Peyer's patch (tissue), 4 donors: ENCODE measurements at regions not wholly inside any gene's neighbourhood (a gene's known extent, or its start where the extent isn't known, plus 50 kb on each side); places are given as distances from the start of the nearest gene placed in this dataset.

ENCODE experiments used
- POLR2A ChIP-seq, 2 donors: fragments of 450-650 bp; IDR thresholded peaks; one replicate each; pipeline ENCODE4 v1.5.1; 2017; ENCODE audit warnings: antibody characterized with exemption in 2 of 2, mild to moderate bottlenecking in 2 of 2, moderate library complexity in 2 of 2
- TF ChIP-seq, protein P1 (sequence below), 6 experiments: fragments of 450-650 bp in 4 of 6; fragments of 200-600 bp in 2 of 6; sonication (generic) in 1 of 6; IDR thresholded peaks; one replicate each; pipeline ENCODE4 v1.5.1; 2017 to 2019; ENCODE audit warnings: antibody characterized with exemption in 6 of 6, mild to moderate bottlenecking in 3 of 6, moderate library complexity in 1 of 6

DNA sequence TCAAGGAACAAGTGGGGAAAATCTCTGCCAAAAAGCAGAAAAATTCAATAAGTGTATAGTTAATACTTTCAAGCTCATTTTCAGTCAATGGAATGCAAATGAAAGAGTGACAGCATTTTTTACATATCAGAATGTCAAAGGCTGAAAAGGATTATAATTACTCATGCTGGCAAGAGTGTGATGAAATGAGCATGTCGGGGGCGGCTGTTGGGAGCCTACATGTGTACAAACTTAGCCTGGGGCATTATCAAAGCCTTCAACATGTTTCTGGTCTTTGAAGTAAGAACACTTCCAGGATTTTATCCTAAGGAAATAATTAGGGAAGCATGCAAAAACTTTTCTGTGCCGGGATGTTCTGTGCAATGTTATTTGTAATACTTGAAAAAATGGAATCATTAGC is 221.7 kb upstream of the LYZL1 start:
- TF ChIP-seq, protein P1, sequence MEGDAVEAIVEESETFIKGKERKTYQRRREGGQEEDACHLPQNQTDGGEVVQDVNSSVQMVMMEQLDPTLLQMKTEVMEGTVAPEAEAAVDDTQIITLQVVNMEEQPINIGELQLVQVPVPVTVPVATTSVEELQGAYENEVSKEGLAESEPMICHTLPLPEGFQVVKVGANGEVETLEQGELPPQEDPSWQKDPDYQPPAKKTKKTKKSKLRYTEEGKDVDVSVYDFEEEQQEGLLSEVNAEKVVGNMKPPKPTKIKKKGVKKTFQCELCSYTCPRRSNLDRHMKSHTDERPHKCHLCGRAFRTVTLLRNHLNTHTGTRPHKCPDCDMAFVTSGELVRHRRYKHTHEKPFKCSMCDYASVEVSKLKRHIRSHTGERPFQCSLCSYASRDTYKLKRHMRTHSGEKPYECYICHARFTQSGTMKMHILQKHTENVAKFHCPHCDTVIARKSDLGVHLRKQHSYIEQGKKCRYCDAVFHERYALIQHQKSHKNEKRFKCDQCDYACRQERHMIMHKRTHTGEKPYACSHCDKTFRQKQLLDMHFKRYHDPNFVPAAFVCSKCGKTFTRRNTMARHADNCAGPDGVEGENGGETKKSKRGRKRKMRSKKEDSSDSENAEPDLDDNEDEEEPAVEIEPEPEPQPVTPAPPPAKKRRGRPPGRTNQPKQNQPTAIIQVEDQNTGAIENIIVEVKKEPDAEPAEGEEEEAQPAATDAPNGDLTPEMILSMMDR (IDR thresholded peaks at IDR 0.05) = no peak
- TF ChIP-seq POLR2A (IDR thresholded peaks at IDR 0.05) = no peak
